NCI-H1105 treated with DMSO at 0.1 percent for 48 hours (cell line): ENCODE measurements at regions not wholly inside any gene's neighbourhood (a gene's known extent, or its start where the extent isn't known, plus 50 kb on each side); places are given as distances from the start of the nearest gene placed in this dataset.

ENCODE experiments used
- DNase-seq: peaks from one replicate; lab custom pipeline; 2025; lab: John Stamatoyannopoulos, UW

DNA sequence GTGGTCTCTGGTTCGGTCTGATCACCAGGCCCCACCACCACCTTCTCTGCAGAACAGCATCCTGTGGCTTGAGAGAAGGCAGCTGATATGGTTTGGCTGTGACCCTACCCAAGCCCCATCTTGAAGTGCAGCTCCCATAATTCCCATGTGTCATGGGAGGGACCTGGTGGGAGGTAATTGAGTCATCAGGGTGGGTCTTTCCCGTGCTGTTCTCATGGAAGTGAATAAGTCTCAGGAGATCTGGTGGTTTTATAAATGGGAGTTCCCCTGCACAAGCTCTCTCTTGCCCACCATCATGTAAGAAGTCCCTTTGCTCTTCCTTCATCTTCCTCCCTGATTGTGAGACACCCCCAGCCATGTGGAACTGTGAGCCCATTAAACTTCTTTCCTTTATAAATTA is 352.3 kb upstream of the CDH5 start:
- no peak for DNase-seq

DNA sequence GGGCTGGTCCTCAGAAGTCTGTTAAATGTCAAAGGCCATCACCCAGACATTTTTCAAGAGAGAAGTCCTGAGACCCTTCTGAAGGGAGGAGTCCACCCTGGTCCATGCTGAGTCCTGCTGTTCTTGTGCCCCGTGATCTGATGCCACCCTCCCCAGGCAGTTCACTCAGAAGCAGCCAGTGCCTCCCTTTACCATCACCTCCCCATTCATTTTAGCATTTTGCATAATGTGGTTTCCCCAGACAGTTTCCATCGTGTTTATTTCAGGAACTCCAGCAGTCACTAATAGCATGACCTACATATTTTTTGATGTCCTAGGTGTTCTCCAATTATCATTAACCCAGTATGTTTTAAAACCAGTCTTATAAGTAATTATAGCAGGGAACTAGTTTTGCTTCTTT is 353.0 kb upstream of the CDH5 start:
- no peak for DNase-seq

DNA sequence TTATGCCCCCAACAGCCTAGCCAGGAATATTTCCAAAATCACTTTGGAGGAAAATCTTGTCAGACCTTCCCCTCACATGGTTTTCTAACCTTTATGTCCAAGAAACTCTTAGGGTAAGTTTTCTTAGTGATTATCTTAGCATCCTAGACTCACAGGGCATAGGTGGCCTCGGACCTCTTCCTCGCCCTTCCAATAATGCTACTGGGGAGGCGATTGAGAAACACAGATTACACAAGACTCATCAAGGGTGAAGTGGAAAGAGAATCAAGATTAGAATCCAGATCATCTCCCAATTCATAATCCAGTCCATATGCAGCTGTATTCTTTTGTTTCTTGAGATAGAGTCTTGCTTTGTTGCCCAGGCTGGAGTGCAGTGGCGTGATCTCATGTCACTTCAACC is 358.4 kb upstream of the CDH5 start:
- no peak for DNase-seq

DNA sequence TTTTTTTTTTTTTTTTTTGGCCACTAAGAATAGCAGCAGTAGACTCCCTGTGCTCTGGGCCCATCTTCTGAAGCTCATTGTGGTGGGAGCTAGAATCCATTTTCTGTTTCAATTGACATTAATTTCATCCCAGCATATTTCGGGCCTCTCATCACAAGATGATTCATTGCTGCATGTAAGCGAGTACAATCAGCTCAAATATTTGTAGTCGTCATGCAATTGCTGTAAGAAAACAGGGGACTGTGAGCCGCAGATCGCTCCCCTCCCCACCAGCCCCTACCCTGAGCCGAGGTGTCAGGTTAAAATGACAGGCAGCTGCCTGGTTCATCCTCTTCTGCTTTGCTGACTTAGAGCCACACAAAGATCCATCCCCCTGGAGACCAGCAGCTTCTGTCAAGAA is 358.8 kb upstream of the CDH5 start:
- DNase-seq: no peak

DNA sequence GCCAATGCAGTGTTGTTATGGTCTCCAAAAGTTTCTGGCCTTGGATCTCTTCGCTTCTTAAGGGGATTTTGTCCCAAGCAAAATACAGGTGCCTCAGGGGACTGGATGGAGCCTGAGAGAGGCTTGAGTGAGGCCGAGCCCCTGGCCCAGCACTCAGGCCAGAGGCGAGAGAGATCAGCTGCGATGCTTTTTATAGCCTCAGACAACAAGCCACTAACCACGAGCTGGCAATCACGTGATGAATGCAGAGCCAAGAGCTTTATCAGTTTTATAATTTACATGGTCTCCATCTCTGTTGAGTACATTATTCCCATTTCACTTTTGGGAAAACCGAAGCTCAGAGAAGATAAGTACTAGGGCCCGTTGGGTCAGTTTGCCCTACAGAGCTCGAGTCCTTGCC is 360.0 kb upstream of the CDH5 start:
- no peak for DNase-seq

DNA sequence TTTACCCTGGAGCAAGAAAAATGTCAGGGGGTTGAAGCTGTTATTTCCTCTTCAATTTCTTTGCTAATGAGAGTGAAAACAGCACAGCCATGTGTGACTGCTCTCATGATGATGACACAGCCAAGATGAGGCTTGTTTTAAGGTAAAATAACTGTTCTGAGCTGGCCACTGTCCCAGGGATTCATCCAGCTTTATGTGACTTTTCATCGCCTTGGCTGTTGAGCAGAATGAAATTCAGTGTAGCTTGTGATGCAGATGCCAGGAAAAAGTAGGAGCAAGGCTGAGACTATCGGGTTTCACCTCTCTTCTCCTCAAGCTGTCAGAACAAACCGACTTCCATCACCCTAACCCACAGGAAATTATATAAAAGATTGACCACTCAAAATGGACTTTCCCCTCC is 361.8 kb upstream of the CDH5 start:
- DNase-seq: no peak

DNA sequence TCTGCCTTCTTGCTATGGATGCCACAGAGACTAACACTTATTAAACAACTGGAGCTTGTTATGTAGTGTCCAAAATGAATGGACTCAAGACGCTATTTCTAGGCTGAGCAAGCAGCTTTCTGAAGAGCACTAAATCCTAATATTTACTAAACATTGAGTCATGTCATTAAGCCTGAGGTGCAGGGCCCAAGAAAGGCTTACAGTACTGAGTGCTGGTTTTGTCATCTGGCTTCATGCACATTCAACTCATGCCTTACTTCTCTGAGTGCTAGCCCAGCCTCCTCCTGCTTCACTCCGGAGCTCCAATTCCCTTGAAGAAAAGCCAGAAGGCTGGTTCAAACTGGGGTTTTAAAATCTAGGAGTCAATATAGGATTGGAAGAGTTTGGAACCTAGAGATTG is 363.3 kb upstream of the CDH5 start:
- DNase-seq: no peak

DNA sequence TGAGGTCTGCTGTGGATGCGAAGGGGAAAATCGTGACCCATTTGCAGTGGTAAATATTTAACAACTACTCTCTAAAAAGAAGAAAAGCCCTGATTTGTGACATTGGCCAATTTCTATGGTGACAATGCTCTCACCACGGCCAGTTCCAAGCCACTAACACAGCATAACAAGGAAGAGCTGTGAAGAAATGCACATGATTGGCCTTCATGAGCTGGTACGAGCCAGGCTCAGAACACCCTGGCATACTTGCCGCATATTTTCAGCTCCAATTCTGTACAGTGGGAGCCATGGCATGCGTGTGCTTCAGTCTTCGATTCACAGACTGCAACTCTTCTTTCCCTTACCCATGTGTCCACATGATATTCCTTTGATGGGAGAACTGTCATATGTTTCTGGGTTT is 363.9 kb upstream of the CDH5 start:
- DNase-seq: no peak

DNA sequence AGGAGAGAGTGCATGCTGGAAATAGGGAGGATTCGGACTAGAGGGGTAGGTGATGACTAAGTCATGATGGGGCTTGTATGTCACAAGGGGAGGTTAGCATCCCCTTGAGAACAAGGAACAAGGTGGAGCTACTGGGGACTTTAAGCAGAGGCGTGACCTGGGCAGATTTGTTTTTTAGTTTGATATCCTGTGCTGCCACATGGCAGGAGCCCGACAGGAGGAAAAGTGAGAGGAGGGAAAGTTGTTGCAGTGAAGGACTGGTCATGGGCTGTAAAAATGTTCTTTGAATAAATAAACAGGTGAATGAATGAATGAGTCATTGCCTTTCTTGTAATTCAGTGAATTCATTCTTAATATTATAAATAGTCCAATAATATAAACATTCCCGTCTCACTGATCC is 365.1 kb upstream of the CDH5 start:
- DNase-seq: no peak

DNA sequence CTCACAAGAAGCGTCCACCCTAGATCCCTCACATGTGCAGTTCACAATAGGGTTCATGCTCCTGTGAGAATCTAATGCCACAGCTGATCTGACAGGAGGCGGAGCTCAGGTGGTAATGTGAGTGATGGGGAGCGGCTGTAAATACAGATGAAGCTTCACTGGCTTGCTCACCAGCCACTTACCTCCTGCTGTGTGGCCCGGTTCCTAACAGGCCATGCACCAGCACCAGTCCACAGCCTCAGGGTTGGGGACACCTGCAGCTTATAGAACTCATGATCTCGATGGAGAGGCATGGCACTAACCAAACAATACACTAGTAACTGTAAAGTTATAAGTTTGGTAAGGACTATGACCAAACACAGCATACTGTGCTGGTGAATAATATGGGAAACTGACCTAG is 368.0 kb upstream of the CDH5 start:
- no peak for DNase-seq

DNA sequence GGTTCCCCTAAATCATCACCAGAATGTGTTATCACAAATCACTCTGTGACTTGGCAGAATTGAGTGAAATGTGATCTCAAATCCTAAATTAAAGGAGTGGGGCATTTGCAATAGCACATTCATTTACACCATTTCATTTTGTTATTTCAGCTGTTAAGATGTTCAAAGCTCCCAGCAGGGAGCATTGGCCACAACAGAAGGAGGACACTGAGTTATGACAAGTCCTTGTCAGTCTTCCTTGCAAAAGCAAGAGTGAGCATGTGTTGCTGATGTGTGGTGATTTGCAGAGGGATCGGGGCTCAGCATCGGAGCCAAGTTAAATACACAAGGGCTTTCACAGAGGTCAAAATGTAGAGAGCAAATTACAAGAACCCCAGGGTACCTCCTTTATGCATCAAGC is 372.2 kb upstream of the CDH5 start:
- no peak for DNase-seq

DNA sequence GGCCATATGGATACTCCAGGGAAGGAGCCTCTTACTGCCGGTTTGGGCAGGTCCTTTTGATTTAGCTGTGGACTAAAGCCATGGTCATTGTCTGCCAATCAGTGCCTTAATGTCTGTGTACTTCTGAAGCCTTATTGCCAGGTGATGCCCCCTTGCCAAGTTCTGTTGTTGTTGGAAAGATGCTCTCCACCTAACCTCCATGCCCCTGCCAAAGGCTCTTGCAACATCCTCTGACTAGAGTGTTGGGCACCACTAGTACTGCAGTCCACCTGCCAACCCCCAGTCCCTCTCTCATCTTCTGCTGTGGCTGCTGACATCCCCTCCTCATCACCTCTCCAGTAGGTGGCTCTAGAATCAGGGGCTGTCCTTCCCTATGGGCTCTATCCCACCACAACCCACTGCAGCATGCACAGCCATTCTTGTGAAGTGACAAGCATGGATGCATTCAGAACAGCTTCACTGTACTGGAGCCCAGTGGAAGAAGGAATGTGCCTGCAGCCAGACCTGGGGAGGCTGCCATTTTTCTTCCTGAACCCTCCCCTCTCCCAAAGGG is 375.3 kb upstream of the CDH5 start:
- no peak for DNase-seq

DNA sequence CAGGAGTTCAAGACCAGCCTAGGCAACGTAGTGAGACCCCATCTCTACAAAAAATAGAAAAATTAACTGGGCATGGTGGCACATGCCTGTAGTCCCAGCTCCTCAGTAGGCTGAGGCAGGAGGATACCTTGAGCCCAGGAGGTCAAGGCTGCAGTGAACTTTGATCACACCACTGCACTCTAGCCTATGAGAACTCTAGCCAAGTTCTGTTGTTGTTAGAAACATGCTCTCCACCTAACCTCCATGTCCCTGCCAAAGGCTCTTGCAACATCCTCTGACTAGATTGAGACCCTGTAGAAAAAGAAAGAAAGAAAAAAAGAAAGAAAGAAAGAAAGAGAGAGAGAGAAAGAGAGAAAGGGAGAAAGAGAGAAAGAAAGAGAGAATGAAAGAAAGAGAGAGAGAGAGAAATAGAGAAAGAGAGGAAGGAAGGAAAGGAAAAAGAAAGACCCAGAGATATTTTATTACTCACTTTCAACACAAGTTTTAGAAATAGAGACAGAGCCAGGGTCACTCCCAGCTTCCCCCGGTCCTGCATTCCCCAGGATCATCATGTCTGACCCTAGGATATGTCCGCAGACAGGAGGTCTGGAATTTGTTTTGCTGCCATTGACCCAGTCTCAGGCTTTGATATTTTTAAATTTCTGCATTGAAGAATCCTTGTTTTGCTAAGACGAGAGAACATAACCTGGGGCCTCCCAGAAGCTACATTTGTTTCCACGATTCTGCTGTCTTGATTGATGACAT is 376.5 kb upstream of the CDH5 start:
- DNase-seq: no peak

DNA sequence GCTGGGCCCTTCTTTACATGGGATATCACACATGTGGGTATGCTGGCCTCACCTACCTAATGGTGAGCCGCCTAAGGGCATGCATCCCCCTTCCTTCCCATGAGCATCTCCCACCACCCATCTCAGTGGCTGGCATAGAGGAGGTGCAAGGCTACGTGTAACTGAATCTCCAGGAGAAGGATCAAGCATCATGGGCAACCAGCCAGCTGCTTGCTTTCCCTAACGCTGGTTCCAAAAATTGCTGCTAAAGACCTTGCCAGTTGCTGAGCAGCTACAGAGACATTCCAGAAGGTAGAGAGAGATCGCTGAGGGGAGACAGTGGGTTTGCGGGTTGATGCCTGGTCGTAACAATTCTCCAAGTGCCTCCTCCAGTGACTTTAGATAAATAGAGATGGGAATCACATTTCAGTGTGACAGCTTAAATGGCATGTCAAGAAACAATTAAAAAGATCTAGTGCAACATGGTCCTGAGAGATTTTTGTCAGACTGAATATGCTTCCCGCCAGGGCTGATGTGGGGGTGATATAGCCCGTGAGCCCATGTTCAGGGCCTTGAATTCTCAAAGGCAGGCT is 378.4 kb upstream of the CDH5 start:
- DNase-seq: peak; percentile 2

DNA sequence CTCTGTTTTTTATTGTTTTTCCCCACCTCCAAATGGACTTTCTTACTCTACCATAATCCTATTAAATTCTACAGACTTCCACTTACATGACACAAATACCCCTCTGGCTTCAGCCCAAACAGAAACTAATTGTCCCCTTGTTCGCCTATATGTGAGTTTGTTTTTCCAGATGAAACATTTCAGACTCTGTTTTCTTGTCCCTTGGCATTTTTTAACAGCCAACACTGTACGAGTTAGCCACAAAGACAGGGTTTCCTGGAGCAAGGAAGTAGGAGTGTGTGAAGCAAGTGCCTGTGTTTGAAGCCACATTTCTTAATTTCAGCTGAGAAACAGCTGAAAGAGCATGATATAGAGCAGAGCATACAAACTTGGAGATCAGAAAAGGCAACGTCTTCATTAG is 382.2 kb upstream of the CDH5 start:
- DNase-seq: no peak

DNA sequence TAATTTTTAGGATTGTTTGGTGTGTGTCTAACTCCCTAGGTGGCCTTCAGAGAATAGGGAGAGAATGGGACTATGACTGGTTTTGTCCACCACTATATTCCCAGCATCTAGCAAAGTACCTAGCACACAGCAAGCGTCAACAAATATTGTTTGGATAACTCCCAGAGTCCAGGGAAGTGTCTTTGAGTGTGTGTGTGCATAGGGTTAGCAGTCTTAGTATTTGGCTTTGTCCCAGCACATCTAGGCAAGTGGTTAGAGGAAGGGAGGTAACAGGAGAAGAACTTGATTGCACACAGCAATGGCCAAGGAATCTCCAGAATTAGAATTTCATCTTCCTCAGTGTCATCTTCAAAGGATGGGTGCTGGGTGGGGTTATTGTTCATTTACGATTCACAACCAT is 385.4 kb upstream of the CDH5 start:
- no peak for DNase-seq

DNA sequence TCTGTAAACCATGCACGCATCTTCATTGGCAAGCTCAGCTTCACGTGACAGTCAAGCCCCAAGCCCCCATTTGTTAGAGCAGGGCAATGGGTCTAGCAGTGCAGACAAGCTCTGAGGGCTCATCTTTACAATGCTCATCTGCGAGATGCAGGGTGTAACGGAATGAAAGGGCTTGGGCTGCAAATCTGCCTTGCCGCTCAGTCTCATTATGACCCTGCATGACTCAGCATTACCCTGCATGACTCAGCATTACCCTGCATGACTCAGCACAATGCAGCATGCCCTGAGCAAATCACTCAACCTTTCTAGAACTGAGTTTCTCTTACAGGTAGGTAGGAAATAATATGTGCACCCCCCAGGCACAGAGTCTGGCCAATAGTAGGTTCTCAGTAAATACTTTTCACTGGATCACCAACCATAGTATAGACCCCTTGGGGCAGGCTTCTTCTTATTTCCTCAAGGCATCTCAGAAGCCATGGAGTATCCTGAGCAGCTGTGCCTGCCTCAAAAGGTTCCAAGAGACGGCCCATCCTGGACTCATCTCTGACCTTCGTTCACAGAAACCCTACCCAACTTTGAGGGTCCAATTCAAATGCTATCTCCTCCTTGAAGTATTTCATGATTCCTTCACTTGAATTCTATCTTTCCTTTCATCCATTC is 391.3 kb upstream of the CDH5 start:
- no peak for DNase-seq

DNA sequence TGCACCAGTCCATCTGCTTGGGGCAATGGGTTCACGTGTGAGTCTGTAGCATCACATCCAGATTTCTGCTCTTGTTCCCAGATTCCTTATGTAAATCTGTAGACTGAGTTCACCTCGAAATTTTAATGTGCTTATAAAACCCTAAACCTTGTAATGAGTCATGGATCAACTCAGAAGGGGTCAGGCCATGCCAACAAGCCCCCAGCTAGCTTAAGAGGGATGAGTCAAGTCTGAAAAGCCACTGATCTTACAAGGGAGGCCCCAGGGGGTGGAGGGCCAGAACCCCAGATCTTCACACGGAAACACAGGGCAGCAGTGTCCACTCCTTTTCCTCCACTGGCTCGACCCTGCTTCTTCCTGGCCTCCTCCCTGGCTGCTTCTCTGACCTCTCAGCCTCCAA is 399.1 kb upstream of the CDH5 start:
- no peak for DNase-seq

DNA sequence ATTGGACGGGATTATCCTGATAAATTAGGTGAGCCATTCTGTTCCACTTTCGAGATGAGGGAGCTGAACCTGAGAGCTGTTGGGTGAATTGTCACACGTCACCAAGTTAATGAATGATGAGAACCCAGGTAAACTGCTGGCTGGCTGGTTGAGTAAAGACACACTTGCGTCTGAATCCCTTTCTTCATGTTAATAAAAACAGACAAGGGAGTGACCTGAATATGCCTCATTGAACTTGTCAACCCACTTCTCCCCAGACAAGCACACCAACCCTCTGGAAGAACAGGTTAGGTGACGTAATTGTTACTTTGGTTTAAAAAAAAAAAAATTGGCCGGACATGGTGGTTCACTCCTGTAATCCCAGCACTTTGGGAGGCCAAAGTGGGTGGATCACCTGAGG is 400.9 kb upstream of the CDH5 start:
- no peak for DNase-seq

DNA sequence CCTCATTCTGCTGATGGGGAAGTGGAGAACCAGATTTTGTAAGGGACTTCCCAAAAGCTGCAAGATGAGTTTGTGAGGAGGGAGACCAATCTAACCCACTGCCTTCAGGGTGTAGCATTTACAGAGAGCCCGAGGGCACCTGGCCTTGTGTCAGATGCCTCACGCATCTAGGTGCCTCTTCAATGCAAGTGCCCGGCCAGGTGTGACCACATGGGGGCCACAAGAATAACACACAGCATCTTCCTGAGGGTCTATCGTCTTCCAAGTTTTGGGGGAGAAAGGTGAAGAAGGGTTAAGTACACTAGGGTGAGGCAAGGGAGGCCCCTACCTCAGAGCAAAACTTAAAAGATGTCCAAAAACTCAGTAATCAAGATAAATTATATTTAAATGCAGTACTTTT is 401.7 kb upstream of the CDH5 start:
- DNase-seq: no peak

DNA sequence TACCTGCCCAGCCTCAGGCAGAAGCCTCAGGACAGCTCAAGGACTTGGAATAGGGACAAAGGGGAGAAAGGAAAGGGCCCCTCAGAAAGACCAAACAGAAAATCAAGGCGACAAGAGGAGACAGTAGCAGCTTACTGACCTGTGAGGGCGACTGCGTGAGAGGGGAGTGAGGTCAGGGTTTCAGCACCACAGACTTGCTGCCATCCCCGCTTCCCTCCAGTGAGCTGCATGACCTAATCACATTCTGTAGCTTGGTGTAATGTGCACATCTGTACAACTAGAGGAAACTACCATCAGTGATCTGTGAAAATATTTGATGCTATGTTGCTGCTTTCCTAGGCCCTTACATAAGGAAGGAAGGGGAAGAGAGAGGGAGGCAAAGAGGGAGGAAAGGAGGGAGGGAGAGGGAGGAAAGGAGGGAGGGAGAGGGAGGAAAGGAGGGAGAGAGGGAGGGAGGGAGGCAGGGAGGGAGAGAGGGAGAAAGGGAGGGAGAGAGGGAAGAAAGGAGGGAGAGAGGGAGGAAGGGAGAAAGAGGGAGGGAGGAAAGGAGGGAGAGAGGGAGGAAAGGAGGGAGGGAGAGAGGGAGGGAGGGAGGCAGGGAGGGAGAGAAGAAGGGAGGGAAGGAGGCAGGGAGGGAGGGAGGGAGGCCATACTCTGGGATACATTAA is 404.9 kb upstream of the CDH5 start:
- DNase-seq: no peak

DNA sequence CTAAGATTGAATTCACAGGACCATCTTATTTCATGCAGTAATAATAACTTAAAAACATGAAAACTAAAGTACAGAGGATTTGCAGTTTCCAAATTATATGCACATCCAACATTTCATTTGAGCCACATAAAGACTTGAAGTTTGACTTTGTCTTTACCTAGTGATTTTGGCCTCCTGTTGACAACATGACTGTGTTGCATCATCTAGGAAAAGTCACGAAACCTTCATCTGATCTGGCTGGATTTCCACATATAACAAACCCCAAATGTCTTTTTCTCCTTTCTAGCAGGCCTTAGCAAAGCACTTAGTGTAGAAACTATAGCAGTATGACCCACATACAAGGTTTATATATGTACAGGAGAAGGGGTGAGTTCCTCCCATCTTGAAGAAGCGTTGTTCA is 406.5 kb upstream of the CDH5 start:
- no peak for DNase-seq

DNA sequence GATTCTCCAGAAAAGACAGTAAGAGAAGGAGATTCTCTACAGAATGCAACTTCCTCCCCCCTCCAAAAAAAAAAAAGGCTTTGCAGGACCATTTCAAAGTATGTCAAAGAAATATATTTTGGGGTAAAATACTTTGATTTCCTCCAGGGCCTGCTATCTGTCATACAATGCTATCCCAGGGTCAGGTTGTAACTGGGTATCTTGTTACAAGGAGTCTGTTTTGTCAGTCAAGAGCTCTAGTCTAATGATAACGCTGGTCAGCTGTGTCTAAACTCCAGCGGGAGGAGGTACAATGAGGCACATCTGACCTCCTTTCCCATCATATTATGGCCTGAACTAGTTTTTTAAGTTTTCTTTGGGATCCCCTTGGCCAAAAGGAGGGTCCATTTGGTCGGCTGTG is 408.4 kb upstream of the CDH5 start:
- no peak for DNase-seq
